ENCODE measurements at regions not wholly inside any gene's neighbourhood (a gene's known extent, or its start where the extent isn't known, plus 50 kb on each side); places are given as distances from the start of the nearest gene placed in this dataset.

- Mint-ChIP-seq H3K4me1 (no peaks in the 10 kb centered on the region), H3K4me3 (no peak overlapping the region), H3K27ac (no peak overlapping the region), H3K27me3 (peaks cover 19 to 48% of the 10 kb centered on the region in 2 donors), H3K9me3 (no peaks in the 10 kb centered on the region), H3K36me3 (no peaks in the 10 kb centered on the region)
- intact Hi-C loops (cut with micrococcal nuclease), result no loop called here
- POLR2A ChIA-PET (ENCODE audit: partially characterized antibody), result no interaction called here
- DNase-seq, result no peak
- no peak overlapping the region for H3K27ac ChIP-seq (ENCODE audit: low read depth, low read length)
- H3K27me3 ChIP-seq (ENCODE audit: insufficient read depth, low read length), result peaks cover 4% of the 10 kb centered on the region
- CTCF ChIA-PET (ENCODE audit: partially characterized antibody), result interaction anchor here (1.6 kb wide), 1 partner anchor 21 kb away, joined by 6 read pairs; no protein-coding TSS in a partner anchor
- no peaks in the 10 kb centered on the region for H3K36me3 ChIP-seq (ENCODE audit: insufficient read depth, low read length)
- H3K4me1 ChIP-seq (ENCODE audit: insufficient read depth, low read length), result no peaks in the 10 kb centered on the region
- H3K9me3 ChIP-seq (ENCODE audit: control insufficient read depth in 1 of 2, low read length in 2 of 2), result no peaks in the 10 kb centered on the region
- no peak overlapping the region for H3K4me3 ChIP-seq (ENCODE audit: low read length in 2 of 2)
Observed at GRCh38 chr3:10762116-10762515, 53.9 kb upstream of the SLC6A11 start.

GRCh38 chr3:10762611-10763247 lies 53.3 kb upstream of the SLC6A11 start:
- Histone ChIP-seq H3K9me3 (ENCODE audit: control insufficient read depth in 1 of 2, low read length in 2 of 2) (no peaks in the 10 kb centered on the region), H3K27ac (ENCODE audit: low read depth, low read length) (no peak overlapping the region), H3K4me1 (ENCODE audit: insufficient read depth, low read length) (no peaks in the 10 kb centered on the region), H3K36me3 (ENCODE audit: insufficient read depth, low read length) (no peaks in the 10 kb centered on the region), H3K4me3 (ENCODE audit: low read length in 2 of 2) (no peak overlapping the region), H3K27me3 (ENCODE audit: insufficient read depth, low read length) (peaks cover 4% of the 10 kb centered on the region)
- Mint-ChIP-seq H3K27me3 (peaks cover 13 to 42% of the 10 kb centered on the region in 2 donors), H3K27ac (no peak overlapping the region), H3K4me1 (no peaks in the 10 kb centered on the region), H3K9me3 (no peaks in the 10 kb centered on the region), H3K36me3 (no peaks in the 10 kb centered on the region), H3K4me3 (no peak overlapping the region)
- intact Hi-C loops (cut with micrococcal nuclease), result no loop called here
- no peak for DNase-seq
- ChIA-PET POLR2A (ENCODE audit: partially characterized antibody) (no interaction called here), CTCF (ENCODE audit: partially characterized antibody) (interaction anchor here (1.6 kb wide), 1 partner anchor 20 kb away, joined by 6 read pairs; no protein-coding TSS in a partner anchor)

GRCh38 chr3:10763248-10763620 lies 52.8 kb upstream of the SLC6A11 start:
- DNase-seq, result no peak
- Histone ChIP-seq H3K27ac (ENCODE audit: low read depth, low read length) (no peak overlapping the region), H3K9me3 (ENCODE audit: control insufficient read depth in 1 of 2, low read length in 2 of 2) (no peaks in the 10 kb centered on the region), H3K27me3 (ENCODE audit: insufficient read depth, low read length) (peaks cover 4% of the 10 kb centered on the region), H3K4me3 (ENCODE audit: low read length in 2 of 2) (no peak overlapping the region), H3K36me3 (ENCODE audit: insufficient read depth, low read length) (no peaks in the 10 kb centered on the region), H3K4me1 (ENCODE audit: insufficient read depth, low read length) (no peaks in the 10 kb centered on the region)
- H3K36me3 Mint-ChIP-seq, result no peaks in the 10 kb centered on the region
- peaks cover 13 to 45% of the 10 kb centered on the region in 2 donors for H3K27me3 Mint-ChIP-seq
- H3K9me3 Mint-ChIP-seq, result no peaks in the 10 kb centered on the region
- CTCF ChIA-PET (ENCODE audit: partially characterized antibody), result interaction anchor here (1.1 to 1.6 kb wide), 2 partner anchors 10 to 20 kb away, joined by 3 to 6 read pairs; no protein-coding TSS in a partner anchor
- intact Hi-C loops (cut with micrococcal nuclease), result no loop called here
- H3K4me1 Mint-ChIP-seq, result no peaks in the 10 kb centered on the region
- H3K27ac Mint-ChIP-seq, result no peak overlapping the region
- POLR2A ChIA-PET (ENCODE audit: partially characterized antibody), result no interaction called here
- no peak overlapping the region for H3K4me3 Mint-ChIP-seq

- H3K9me3 Mint-ChIP-seq, result no peaks in the 10 kb centered on the region
- POLR2A ChIA-PET (ENCODE audit: partially characterized antibody), result no interaction called here
- no peak overlapping the region for H3K4me3 Mint-ChIP-seq
- no peak overlapping the region for H3K27ac ChIP-seq (ENCODE audit: low read depth, low read length)
- H3K4me1 ChIP-seq (ENCODE audit: insufficient read depth, low read length), result no peaks in the 10 kb centered on the region
- no peaks in the 10 kb centered on the region for H3K9me3 ChIP-seq (ENCODE audit: control insufficient read depth in 1 of 2, low read length in 2 of 2)
- DNase-seq, result no peak
- peaks cover 10 to 45% of the 10 kb centered on the region in 2 donors for H3K27me3 Mint-ChIP-seq
- H3K36me3 Mint-ChIP-seq, result no peaks in the 10 kb centered on the region
- H3K27ac Mint-ChIP-seq, result no peak overlapping the region
- CTCF ChIA-PET (ENCODE audit: partially characterized antibody), result interaction anchor here (1.1 kb wide), 1 partner anchor 9 kb away, joined by 3 read pairs; no protein-coding TSS in a partner anchor
- no peak overlapping the region for H3K4me3 ChIP-seq (ENCODE audit: low read length in 2 of 2)
- H3K36me3 ChIP-seq (ENCODE audit: insufficient read depth, low read length), result no peaks in the 10 kb centered on the region
- peaks cover 4% of the 10 kb centered on the region for H3K27me3 ChIP-seq (ENCODE audit: insufficient read depth, low read length)
- H3K4me1 Mint-ChIP-seq, result no peaks in the 10 kb centered on the region
- intact Hi-C loops (cut with micrococcal nuclease), result no loop called here
Observed at GRCh38 chr3:10763817-10764258, 52.2 kb upstream of the SLC6A11 start.

- H3K27me3 Mint-ChIP-seq, result peaks cover 10 to 46% of the 10 kb centered on the region in 2 donors
Observed at GRCh38 chr3:10764259-10765051, 51.6 kb upstream of the SLC6A11 start.

GRCh38 chr3:10766049-10766705 lies 49.9 kb upstream of the SLC6A11 start:
- no peak overlapping the region for H3K4me3 ChIP-seq (ENCODE audit: low read length in 2 of 2)
- no peak for DNase-seq
- Mint-ChIP-seq H3K4me1 (no peaks in the 10 kb centered on the region), H3K9me3 (peaks cover 0 to 2% (median 0%) of the 10 kb centered on the region in 8 donors), H3K4me3 (no peak overlapping the region), H3K27ac (no peak overlapping the region), H3K36me3 (no peaks in the 10 kb centered on the region), H3K27me3 (peaks cover 15 to 45% of the 10 kb centered on the region in 2 donors)
- intact Hi-C loops (cut with micrococcal nuclease), result no loop called here
- H3K4me1 ChIP-seq (ENCODE audit: insufficient read depth, low read length), result no peaks in the 10 kb centered on the region
- H3K36me3 ChIP-seq (ENCODE audit: insufficient read depth, low read length), result no peaks in the 10 kb centered on the region
- H3K27ac ChIP-seq (ENCODE audit: low read depth, low read length), result no peak overlapping the region
- peaks cover 4% of the 10 kb centered on the region for H3K27me3 ChIP-seq (ENCODE audit: insufficient read depth, low read length)
- CTCF ChIA-PET (ENCODE audit: partially characterized antibody), result interaction anchor here (1.4 kb wide), 1 partner anchor 11 kb away, joined by 4 read pairs; no protein-coding TSS in a partner anchor
- H3K9me3 ChIP-seq (ENCODE audit: control insufficient read depth in 1 of 2, low read length in 2 of 2), result no peaks in the 10 kb centered on the region
- POLR2A ChIA-PET (ENCODE audit: partially characterized antibody), result no interaction called here

More at GRCh38 chr3:10764259-10765051, 51.6 kb upstream of the SLC6A11 start:
- peaks cover 4% of the 10 kb centered on the region for H3K27me3 ChIP-seq (ENCODE audit: insufficient read depth, low read length)
- intact Hi-C loops (cut with micrococcal nuclease), result no loop called here
- no peaks in the 10 kb centered on the region for H3K36me3 ChIP-seq (ENCODE audit: insufficient read depth, low read length)
- no peak overlapping the region for H3K4me3 ChIP-seq (ENCODE audit: low read length in 2 of 2)
- H3K4me1 ChIP-seq (ENCODE audit: insufficient read depth, low read length), result no peaks in the 10 kb centered on the region
- Mint-ChIP-seq H3K9me3 (peaks cover 0 to 2% (median 0%) of the 10 kb centered on the region in 8 donors), H3K4me1 (no peaks in the 10 kb centered on the region), H3K36me3 (no peaks in the 10 kb centered on the region), H3K27ac (no peak overlapping the region), H3K4me3 (no peak overlapping the region)
- H3K9me3 ChIP-seq (ENCODE audit: control insufficient read depth in 1 of 2, low read length in 2 of 2), result no peaks in the 10 kb centered on the region
- DNase-seq, result no peak
- POLR2A ChIA-PET (ENCODE audit: partially characterized antibody), result no interaction called here
- H3K27ac ChIP-seq (ENCODE audit: low read depth, low read length), result no peak overlapping the region
- CTCF ChIA-PET (ENCODE audit: partially characterized antibody), result interaction anchor here (1.1 to 1.4 kb wide), 2 partner anchors 9 kb away, joined by 3 to 4 read pairs; no protein-coding TSS in a partner anchor
